CD4-positive, alpha-beta T cell (primary cell): ENCODE measurements at regions not wholly inside any gene's neighbourhood (a gene's known extent, or its start where the extent isn't known, plus 50 kb on each side); places are given as distances from the start of the nearest gene placed in this dataset.

ENCODE experiments used
- ATAC-seq: fragments of 200-7000 bp; cut with Tn5 transposase; one replicate; pipeline ENCODE4 v1.10.0; 2022; ENCODE audit warnings: mild to moderate bottlenecking; ENCODE audit not compliant: poor library complexity
- CTCF ChIA-PET: fragments of 350-600 bp; sonication (Branson Sonifier 250); formaldehyde crosslinking; loops from one replicate; lab custom pipeline; 2021; ENCODE audit warnings: antibody characterized with exemption, inconsistent platforms; lab: Charles Lee
- POLR2A ChIA-PET: fragments of 350-600 bp; sonication (Branson Sonifier 250); formaldehyde crosslinking; loops from one replicate; lab custom pipeline; 2021; ENCODE audit warnings: antibody characterized with exemption, inconsistent platforms; lab: Charles Lee
- DNase-seq, 14 experiments: peaks; one replicate each; pipeline ENCODE4 v3.0.0-alpha.2; 2013 to 2020; ENCODE audit warnings: mixed read lengths in 2 of 14
- H3K27ac ChIP-seq, 2 donors: one replicate each; pipeline versions ENCODE4 v1.5.1 to v1.7.0; 2013; ENCODE audit warnings: low read length in 2 of 2, low read depth in 1 of 2, mild to moderate bottlenecking in 1 of 2
- H3K27me3 ChIP-seq, 2 experiments: 1 replicate in 1 of 2; 2 replicates in 1 of 2; pipeline versions ENCODE4 v1.6.1 to v1.7.0; 2013; ENCODE audit warnings: low read length in 2 of 2, control low read depth in 1 of 2, mild to moderate bottlenecking in 1 of 2, moderate library complexity in 1 of 2; ENCODE audit not compliant: insufficient read depth in 2 of 2, control insufficient read depth in 1 of 2
- H3K36me3 ChIP-seq: one replicate; pipeline ENCODE4 v1.6.1; 2013; ENCODE audit warnings: low read length, control low read depth; ENCODE audit not compliant: insufficient read depth
- H3K4me1 ChIP-seq: one replicate; pipeline ENCODE4 v1.6.1; 2013; ENCODE audit warnings: low read length, control low read depth; ENCODE audit not compliant: insufficient read depth
- H3K4me3 ChIP-seq: one replicate; pipeline ENCODE4 v1.5.1; 2013; ENCODE audit warnings: mild to moderate bottlenecking, low read length, moderate library complexity
- H3K9me3 ChIP-seq, 2 experiments: 1 replicate in 1 of 2; 2 replicates in 1 of 2; pipeline versions ENCODE4 v1.6.1 to v1.7.0; 2013; ENCODE audit warnings: low read length in 2 of 2, mild to moderate bottlenecking in 2 of 2, control low read depth in 1 of 2, moderate library complexity in 1 of 2; ENCODE audit not compliant: control insufficient read depth in 1 of 2, insufficient read depth in 1 of 2
- H3K27ac Mint-ChIP-seq: one replicate; pipeline ENCODE4 v1.8.0; 2020; ENCODE audit warnings: mixed read lengths
- H3K27me3 Mint-ChIP-seq: one replicate; pipeline ENCODE4 v1.8.0; 2021; ENCODE audit warnings: mixed read lengths
- H3K36me3 Mint-ChIP-seq: one replicate; pipeline ENCODE4 v1.8.0; 2021; ENCODE audit warnings: low read depth, mixed read lengths
- H3K4me1 Mint-ChIP-seq: one replicate; pipeline ENCODE4 v1.8.0; 2021; ENCODE audit warnings: low read depth, mixed read lengths
- H3K4me3 Mint-ChIP-seq: one replicate; pipeline ENCODE4 v1.8.0; 2020; ENCODE audit warnings: mild to moderate bottlenecking, mixed read lengths
- H3K9me3 Mint-ChIP-seq: one replicate; pipeline ENCODE4 v1.8.0; 2020; ENCODE audit warnings: mixed read lengths
- CTCF ChIP-seq: fragments of 200-600 bp; IDR thresholded peaks from one replicate; pipeline ENCODE4 v1.8.0; 2022; ENCODE audit warnings: antibody characterized with exemption, mild to moderate bottlenecking
- intact Hi-C, 2 experiments: fragments of 100-400 bp; cut with DNase I in 1 of 2; cut with micrococcal nuclease in 1 of 2; formaldehyde crosslinking; loops; one replicate each; pipeline versions ENCODE4 v1.15.1 to v1.9.0; 2023 to 2025; cut with DNase I, micrococcal nuclease

GRCh38 chr18:65398347-65399075 is 352.3 kb upstream of the CDH7 start:
- ChIA-PET POLR2A (no interaction called here), CTCF (no interaction called here)
- Mint-ChIP-seq H3K27me3 (no peaks in the 10 kb centered on the region), H3K9me3 (peaks cover 2% of the 10 kb centered on the region), H3K27ac (no peak overlapping the region), H3K36me3 (no peaks in the 10 kb centered on the region), H3K4me1 (no peaks in the 10 kb centered on the region), H3K4me3 (no peak overlapping the region)
- Histone ChIP-seq H3K27ac (no peak overlapping the region), H3K4me3 (no peak overlapping the region), H3K4me1 (no peaks in the 10 kb centered on the region), H3K9me3 (no peaks in the 10 kb centered on the region), H3K36me3 (no peaks in the 10 kb centered on the region), H3K27me3 (no peaks in the 10 kb centered on the region)
- ATAC-seq = no peak
- DNase-seq = no peak
- intact Hi-C loops = no loop called here
- TF ChIP-seq CTCF = no peak

GRCh38 chr18:65380986-65381385 is 369.8 kb upstream of the CDH7 start:
- POLR2A ChIA-PET = no interaction called here

GRCh38 chr18:65380571-65380970 is 370.2 kb upstream of the CDH7 start:
- H3K27me3 ChIP-seq = no peaks in the 10 kb centered on the region
- peaks cover 0 to 6% of the 10 kb centered on the region in 2 experiments for H3K9me3 ChIP-seq
- DNase-seq (no peak), ATAC-seq (no peak)
- CTCF ChIA-PET = no interaction called here
- Mint-ChIP-seq H3K27me3 (no peaks in the 10 kb centered on the region), H3K36me3 (no peaks in the 10 kb centered on the region), H3K4me1 (no peaks in the 10 kb centered on the region), H3K4me3 (no peak overlapping the region), H3K27ac (no peak overlapping the region), H3K9me3 (peaks cover 5% of the 10 kb centered on the region)
- H3K4me1 ChIP-seq = no peaks in the 10 kb centered on the region
- no peak overlapping the region for H3K4me3 ChIP-seq
- POLR2A ChIA-PET = no interaction called here
- H3K36me3 ChIP-seq = no peaks in the 10 kb centered on the region
- intact Hi-C loops = no loop called here
- no peak for TF ChIP-seq CTCF
- no peak overlapping the region for H3K27ac ChIP-seq

More at GRCh38 chr18:65380986-65381385, 369.8 kb upstream of the CDH7 start:
- intact Hi-C loops = no loop called here
- H3K9me3 ChIP-seq = peaks cover 0 to 6% of the 10 kb centered on the region in 2 experiments
- no peaks in the 10 kb centered on the region for H3K27me3 ChIP-seq
- DNase-seq = no peak
- H3K27ac ChIP-seq = no peak overlapping the region
- H3K9me3 Mint-ChIP-seq = peaks cover 5% of the 10 kb centered on the region
- no peaks in the 10 kb centered on the region for H3K4me1 Mint-ChIP-seq
- H3K27ac Mint-ChIP-seq = no peak overlapping the region
- no peaks in the 10 kb centered on the region for H3K36me3 ChIP-seq
- no peak overlapping the region for H3K4me3 Mint-ChIP-seq
- no peaks in the 10 kb centered on the region for H3K4me1 ChIP-seq
- CTCF ChIA-PET = no interaction called here
- no peaks in the 10 kb centered on the region for H3K36me3 Mint-ChIP-seq
- no peak overlapping the region for H3K4me3 ChIP-seq
- no peak for ATAC-seq
- H3K27me3 Mint-ChIP-seq = no peaks in the 10 kb centered on the region
- no peak for TF ChIP-seq CTCF
